Gastrocnemius medialis (tissue), 4 donors: ENCODE measurements at regions not wholly inside any gene's neighbourhood (a gene's known extent, or its start where the extent isn't known, plus 50 kb on each side); places are given as distances from the start of the nearest gene placed in this dataset.

ENCODE experiments used
- ATAC-seq, 2 donors: fragments of 150-250 bp; one replicate each; pipeline ENCODE4 v1.9.1; 2016
- DNase-seq, 2 donors: peaks; one replicate each; pipeline ENCODE4 v3.0.0-alpha.2; 2019
- H3K27ac ChIP-seq, 4 donors: fragments of 200-600 bp; sonication (generic); 1 replicate in 1 of 4; 2 replicates in 3 of 4; pipeline ENCODE4 v1.5.1; 2016 to 2018; ENCODE audit warnings: mild to moderate bottlenecking in 2 of 4, moderate library complexity in 1 of 4
- H3K27me3 ChIP-seq, 3 donors: fragments of 200-600 bp; sonication (generic) in 2 of 3; 1 replicate in 1 of 3; 2 replicates in 2 of 3; pipeline versions ENCODE4 v1.5.1 to v1.6.0; 2016 to 2019; ENCODE audit warnings: mild to moderate bottlenecking in 1 of 3, moderate library complexity in 1 of 3
- H3K36me3 ChIP-seq, 2 donors: fragments of 200-600 bp; sonication (generic) in 1 of 2; one replicate each; pipeline ENCODE4 v1.5.1; 2017 to 2018
- H3K4me1 ChIP-seq, 2 donors: fragments of 200-600 bp; sonication (generic) in 1 of 2; one replicate each; pipeline ENCODE4 v1.5.1; 2016 to 2017; ENCODE audit warnings: mild to moderate bottlenecking in 2 of 2
- H3K4me3 ChIP-seq, 4 donors: fragments of 200-600 bp; sonication (generic) in 3 of 4; 1 replicate in 1 of 4; 2 replicates in 3 of 4; pipeline ENCODE4 v1.5.1; 2016 to 2019; ENCODE audit warnings: mild to moderate bottlenecking in 2 of 4
- H3K9me3 ChIP-seq, 3 donors: fragments of 200-600 bp; sonication (generic) in 2 of 3; 1 replicate in 1 of 3; 2 replicates in 2 of 3; pipeline ENCODE4 v1.5.1; 2016 to 2019
- POLR2A ChIP-seq, 2 donors: fragments of 450-650 bp; IDR thresholded peaks; one replicate each; pipeline ENCODE4 v1.6.1; 2017; ENCODE audit warnings: antibody characterized with exemption in 2 of 2, mild to moderate bottlenecking in 2 of 2, moderate library complexity in 2 of 2
- in situ Hi-C, 4 donors: fragments of 200-750 bp; cut with MboI; loops; one replicate each; pipeline versions ENCODE4 v1.15.0 to v1.8.0; 2017; ENCODE audit warnings: low sequenced_read_pairs in 4 of 4
- intact Hi-C: fragments of 100-400 bp; cut with DNase I; formaldehyde crosslinking; loops from one replicate; pipeline ENCODE4 v1.15.1; 2023; ENCODE audit warnings: low total_unique reads
- TF ChIP-seq, protein P1 (sequence below), 5 experiments: fragments of 450-650 bp in 3 of 5; fragments of 200-600 bp in 2 of 5; sonication (generic) in 2 of 5; IDR thresholded peaks in 4 of 5; conservative IDR thresholded peaks in 1 of 5; 1 replicate in 4 of 5; 2 replicates in 1 of 5; pipeline ENCODE4 v1.5.1; 2016 to 2019; ENCODE audit warnings: antibody characterized with exemption in 5 of 5, mild to moderate bottlenecking in 3 of 5, moderate library complexity in 3 of 5

DNA sequence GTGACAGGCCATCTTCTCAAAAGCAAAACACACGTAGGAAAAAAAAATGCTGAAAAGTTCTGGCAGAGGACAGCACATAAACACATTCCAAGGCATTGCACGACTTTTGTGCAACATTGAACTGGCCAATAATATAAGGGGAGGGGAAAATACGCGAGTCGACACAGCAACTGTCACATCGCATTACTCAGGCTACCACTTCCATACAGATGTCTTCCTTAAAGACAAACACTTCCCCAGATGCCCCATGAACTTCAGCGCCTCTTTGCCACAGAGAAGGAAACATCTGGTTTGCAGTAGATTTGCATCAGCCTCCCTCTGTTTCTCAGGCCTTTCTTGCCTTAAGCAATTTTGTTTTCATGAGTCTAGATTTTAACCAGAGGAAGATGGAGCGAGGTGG, 144.4 kb upstream of the IGF1R start:
- Histone ChIP-seq H3K9me3 (peaks cover 0 to 6% (median 0%) of the 10 kb centered on the region in 3 donors), H3K4me3 (no peak overlapping the region), H3K4me1 (peaks cover 0 to 16% of the 10 kb centered on the region in 2 donors), H3K27ac (peak overlapping the region; percentile 27 to 62 (median 46)), H3K36me3 (no peaks in the 10 kb centered on the region), H3K27me3 (peaks cover 0 to 5% (median 0%) of the 10 kb centered on the region in 3 donors)
- intact Hi-C loops (no loop called here), in situ Hi-C loops (loop anchor here in 2 of 4 donors (25.0 kb wide), 2 partner anchors 283 to 383 kb away; no protein-coding TSS in a partner anchor)
- DNase-seq (peak; percentile 20 to 58), ATAC-seq (peak; percentile 71 to 79)
- TF ChIP-seq, protein P1, sequence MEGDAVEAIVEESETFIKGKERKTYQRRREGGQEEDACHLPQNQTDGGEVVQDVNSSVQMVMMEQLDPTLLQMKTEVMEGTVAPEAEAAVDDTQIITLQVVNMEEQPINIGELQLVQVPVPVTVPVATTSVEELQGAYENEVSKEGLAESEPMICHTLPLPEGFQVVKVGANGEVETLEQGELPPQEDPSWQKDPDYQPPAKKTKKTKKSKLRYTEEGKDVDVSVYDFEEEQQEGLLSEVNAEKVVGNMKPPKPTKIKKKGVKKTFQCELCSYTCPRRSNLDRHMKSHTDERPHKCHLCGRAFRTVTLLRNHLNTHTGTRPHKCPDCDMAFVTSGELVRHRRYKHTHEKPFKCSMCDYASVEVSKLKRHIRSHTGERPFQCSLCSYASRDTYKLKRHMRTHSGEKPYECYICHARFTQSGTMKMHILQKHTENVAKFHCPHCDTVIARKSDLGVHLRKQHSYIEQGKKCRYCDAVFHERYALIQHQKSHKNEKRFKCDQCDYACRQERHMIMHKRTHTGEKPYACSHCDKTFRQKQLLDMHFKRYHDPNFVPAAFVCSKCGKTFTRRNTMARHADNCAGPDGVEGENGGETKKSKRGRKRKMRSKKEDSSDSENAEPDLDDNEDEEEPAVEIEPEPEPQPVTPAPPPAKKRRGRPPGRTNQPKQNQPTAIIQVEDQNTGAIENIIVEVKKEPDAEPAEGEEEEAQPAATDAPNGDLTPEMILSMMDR (IDR thresholded peaks at IDR 0.05 in 4 of 5, conservative IDR thresholded peaks at IDR 0.05 in 1 of 5), result no peak
- TF ChIP-seq POLR2A (IDR thresholded peaks at IDR 0.05), result no peak

- Histone ChIP-seq H3K27ac (peak overlapping the region; percentile 27 to 50 (median 42)), H3K9me3 (peaks cover 0 to 2% (median 0%) of the 10 kb centered on the region in 3 donors), H3K27me3 (peaks cover 0 to 5% (median 0%) of the 10 kb centered on the region in 3 donors), H3K4me3 (no peak overlapping the region), H3K36me3 (no peaks in the 10 kb centered on the region), H3K4me1 (peaks cover 0 to 16% of the 10 kb centered on the region in 2 donors)
- intact Hi-C loops, result no loop called here
- DNase-seq (no peak), ATAC-seq (no peak)
- no peak for TF ChIP-seq POLR2A (IDR thresholded peaks at IDR 0.05)
- TF ChIP-seq, protein P1 (IDR thresholded peaks at IDR 0.05 in 4 of 5, conservative IDR thresholded peaks at IDR 0.05 in 1 of 5), result no peak
- in situ Hi-C loops, result loop anchor here in 2 of 4 donors (25.0 kb wide), 2 partner anchors 282 to 382 kb away; no protein-coding TSS in a partner anchor
Observed at GRCh38 chr15:98504998-98505397, 143.3 kb upstream of the IGF1R start.

GRCh38 chr15:98505611-98506031, 142.7 kb upstream of the IGF1R start:
- no peak for TF ChIP-seq POLR2A (IDR thresholded peaks at IDR 0.05)
- intact Hi-C loops, result no loop called here
- in situ Hi-C loops, result loop anchor here in 2 of 4 donors (25.0 kb wide), 2 partner anchors 282 to 382 kb away; no protein-coding TSS in a partner anchor
- peak; percentile 74 to 75 for ATAC-seq
- H3K27ac ChIP-seq, result peak overlapping the region; percentile 27 to 67 (median 46)
- peaks cover 0 to 5% (median 0%) of the 10 kb centered on the region in 3 donors for H3K27me3 ChIP-seq
- H3K36me3 ChIP-seq, result no peaks in the 10 kb centered on the region
- peak; percentile 47 to 78 for DNase-seq
- H3K9me3 ChIP-seq, result no peaks in the 10 kb centered on the region
- peaks cover 0 to 16% of the 10 kb centered on the region in 2 donors for H3K4me1 ChIP-seq
- no peak overlapping the region for H3K4me3 ChIP-seq

GRCh38 chr15:98506172-98506571, 142.2 kb upstream of the IGF1R start:
- peak overlapping the region; percentile 27 to 67 (median 56) for H3K27ac ChIP-seq
- H3K36me3 ChIP-seq, result no peaks in the 10 kb centered on the region
- in situ Hi-C loops (loop anchor here in 2 of 4 donors (25.0 kb wide), 2 partner anchors 281 to 381 kb away; no protein-coding TSS in a partner anchor), intact Hi-C loops (no loop called here)
- ATAC-seq, result no peak
- no peak for DNase-seq
- peaks cover 0 to 5% (median 0%) of the 10 kb centered on the region in 3 donors for H3K27me3 ChIP-seq
- no peaks in the 10 kb centered on the region for H3K9me3 ChIP-seq
- TF ChIP-seq, protein P1 (IDR thresholded peaks at IDR 0.05 in 4 of 5, conservative IDR thresholded peaks at IDR 0.05 in 1 of 5), result no peak
- no peak for TF ChIP-seq POLR2A (IDR thresholded peaks at IDR 0.05)
- H3K4me3 ChIP-seq, result no peak overlapping the region
- H3K4me1 ChIP-seq, result peaks cover 0 to 16% of the 10 kb centered on the region in 2 donors

GRCh38 chr15:98506711-98507110, 141.6 kb upstream of the IGF1R start:
- peak overlapping the region in 3 of 4 donors; percentile 27 to 67 (median 50) for H3K27ac ChIP-seq
- TF ChIP-seq, protein P1 (IDR thresholded peaks at IDR 0.05 in 4 of 5, conservative IDR thresholded peaks at IDR 0.05 in 1 of 5), result no peak
- TF ChIP-seq POLR2A (IDR thresholded peaks at IDR 0.05), result no peak
- no peak overlapping the region for H3K4me3 ChIP-seq
- DNase-seq (no peak), ATAC-seq (peak in 1 of 2 donors; percentile 22)
- in situ Hi-C loops (loop anchor here in 2 of 4 donors (25.0 kb wide), 2 partner anchors 281 to 381 kb away; no protein-coding TSS in a partner anchor), intact Hi-C loops (no loop called here)
- peaks cover 0 to 5% (median 0%) of the 10 kb centered on the region in 3 donors for H3K27me3 ChIP-seq
- H3K4me1 ChIP-seq, result peaks cover 0 to 16% of the 10 kb centered on the region in 2 donors
- no peaks in the 10 kb centered on the region for H3K36me3 ChIP-seq
- H3K9me3 ChIP-seq, result no peaks in the 10 kb centered on the region
